B cell (primary cell): ENCODE measurements at regions not wholly inside any gene's neighbourhood (a gene's known extent, or its start where the extent isn't known, plus 50 kb on each side); places are given as distances from the start of the nearest gene placed in this dataset.

Experiments
- ATAC-seq: fragments of 200-7000 bp; cut with Tn5 transposase; one replicate; pipeline ENCODE4 v1.10.0; 2021; ENCODE audit warnings: low read depth, mild to moderate bottlenecking, moderate number of reproducible peaks, moderate library complexity
- CTCF ChIA-PET: fragments of 350-600 bp; sonication (Branson Sonifier 250); formaldehyde crosslinking; loops from one replicate; lab custom pipeline; 2021; ENCODE audit warnings: antibody characterized with exemption, inconsistent platforms; lab: Charles Lee
- POLR2A ChIA-PET: fragments of 350-600 bp; sonication (Branson Sonifier 250); formaldehyde crosslinking; loops from one replicate; lab custom pipeline; 2021; ENCODE audit warnings: antibody characterized with exemption; lab: Charles Lee
- DNase-seq: peaks from one replicate; pipeline ENCODE4 v3.0.0; 2013
- H2AFZ ChIP-seq: 2 replicates; pipeline ENCODE4 v1.6.1; 2012; ENCODE audit warnings: mild to moderate bottlenecking, low read depth, low read length; ENCODE audit not compliant: insufficient read depth, poor library complexity, severe bottlenecking
- H3K27ac ChIP-seq, 2 donors: 1 replicate in 1 of 2; 2 replicates in 1 of 2; pipeline ENCODE4 v1.5.1; 2012 to 2013; ENCODE audit warnings: low read length in 2 of 2, mild to moderate bottlenecking in 2 of 2, moderate library complexity in 1 of 2
- H3K27me3 ChIP-seq, 4 experiments: fragments of 200-600 bp in 1 of 4; sonication (generic) in 1 of 4; replicated peaks in 1 of 4; 1 replicate in 2 of 4; 2 replicates in 2 of 4; pipeline versions ENCODE4 v1.6.1 to v1.7.0; 2013 to 2016; ENCODE audit warnings: low read length in 3 of 4, mild to moderate bottlenecking in 2 of 4, mixed read lengths in 1 of 4, moderate library complexity in 1 of 4; ENCODE audit not compliant: insufficient read depth in 4 of 4, control insufficient read depth in 3 of 4; ENCODE audit errors: control extremely low read depth in 1 of 4
- H3K36me3 ChIP-seq, 2 experiments: replicated peaks in 1 of 2; 1 replicate in 1 of 2; 2 replicates in 1 of 2; pipeline versions ENCODE4 v1.6.1 to v1.7.1; 2013; ENCODE audit warnings: low read length in 1 of 2; ENCODE audit not compliant: insufficient read depth in 2 of 2, control insufficient read depth in 1 of 2; ENCODE audit errors: control extremely low read depth in 1 of 2, extremely low read depth in 1 of 2
- H3K4me1 ChIP-seq, 2 donors: fragments of 200-600 bp in 1 of 2; sonication (generic) in 1 of 2; 1 replicate in 1 of 2; 2 replicates in 1 of 2; pipeline versions ENCODE4 v1.5.1 to v1.6.1; 2013 to 2017; ENCODE audit warnings: low read length in 2 of 2; ENCODE audit not compliant: control insufficient read depth in 2 of 2, insufficient read depth in 2 of 2
- H3K4me2 ChIP-seq: replicated peaks from 2 replicates; pipeline ENCODE3; 2012; ENCODE audit warnings: mild to moderate bottlenecking, low read depth, low read length; ENCODE audit not compliant: poor library complexity, severe bottlenecking
- H3K4me3 ChIP-seq, 5 experiments: fragments of 200-600 bp in 1 of 5; sonication (generic) in 1 of 5; 1 replicate in 3 of 5; 2 replicates in 2 of 5; pipeline versions ENCODE4 v1.5.1 to v1.7.0; 2011 to 2016; ENCODE audit warnings: low read length in 4 of 5, mild to moderate bottlenecking in 4 of 5, low read depth in 2 of 5, control low read depth in 1 of 5, moderate library complexity in 1 of 5; ENCODE audit not compliant: insufficient read depth in 1 of 5; ENCODE audit errors: control extremely low read depth in 1 of 5, extremely low read depth in 1 of 5
- H3K79me2 ChIP-seq: fragments of 200-600 bp; sonication (generic); one replicate; pipeline ENCODE4 v1.6.0; 2016; ENCODE audit warnings: low read length; ENCODE audit not compliant: control insufficient read depth, insufficient read depth
- H3K9ac ChIP-seq: fragments of 200-600 bp; sonication (generic); 2 replicates; pipeline ENCODE4 v1.6.1; 2017; ENCODE audit warnings: mild to moderate bottlenecking, low read length, moderate library complexity
- H3K9me3 ChIP-seq, 3 donors: one replicate each; pipeline versions ENCODE4 v1.6.1 to v1.7.1; 2013; ENCODE audit warnings: low read length in 2 of 3; ENCODE audit not compliant: control insufficient read depth in 2 of 3, insufficient read depth in 1 of 3; ENCODE audit errors: control extremely low read depth in 1 of 3
- H4K20me1 ChIP-seq: 2 replicates; pipeline ENCODE4 v1.6.0; 2012; ENCODE audit warnings: mild to moderate bottlenecking, low read length; ENCODE audit not compliant: insufficient read depth, control insufficient read depth, poor library complexity, severe bottlenecking
- H3K27ac Mint-ChIP-seq: one replicate; pipeline ENCODE4 v1.8.0; 2021; ENCODE audit warnings: mixed read lengths
- H3K27me3 Mint-ChIP-seq: one replicate; pipeline ENCODE4 v1.8.0; 2021; ENCODE audit warnings: mixed read lengths
- H3K4me1 Mint-ChIP-seq: one replicate; pipeline ENCODE4 v1.8.0; 2021; ENCODE audit warnings: mixed read lengths
- H3K4me3 Mint-ChIP-seq: one replicate; pipeline ENCODE4 v1.8.0; 2021; ENCODE audit warnings: mixed read lengths
- H3K9me3 Mint-ChIP-seq: one replicate; pipeline ENCODE4 v1.8.0; 2022; ENCODE audit warnings: mixed read lengths; ENCODE audit not compliant: insufficient read depth
- EZH2 ChIP-seq: IDR thresholded peaks from 2 replicates; pipeline ENCODE4 v1.6.1; 2012; ENCODE audit warnings: borderline replicate concordance, low read depth, mild to moderate bottlenecking, moderate library complexity, low read length; ENCODE audit not compliant: insufficient read depth, poor library complexity, severe bottlenecking
- WGBS: methylation state at CpG from one replicate; pipeline ENCODE4 v1.1.5; 2013; ENCODE audit warnings: missing lambda C conversion rate; ENCODE audit not compliant: insufficient coverage; 5-methylcytosine and 5-hydroxymethylcytosine counted together
- intact Hi-C: fragments of 100-400 bp; cut with micrococcal nuclease; formaldehyde crosslinking; loops from one replicate; pipeline ENCODE4 v1.10.0; 2022
- TF ChIP-seq, protein P1 (sequence below): fragments of 200-600 bp; IDR thresholded peaks from one replicate; pipeline ENCODE4 v1.8.0; 2022; ENCODE audit warnings: antibody characterized with exemption, mild to moderate bottlenecking

DNA sequence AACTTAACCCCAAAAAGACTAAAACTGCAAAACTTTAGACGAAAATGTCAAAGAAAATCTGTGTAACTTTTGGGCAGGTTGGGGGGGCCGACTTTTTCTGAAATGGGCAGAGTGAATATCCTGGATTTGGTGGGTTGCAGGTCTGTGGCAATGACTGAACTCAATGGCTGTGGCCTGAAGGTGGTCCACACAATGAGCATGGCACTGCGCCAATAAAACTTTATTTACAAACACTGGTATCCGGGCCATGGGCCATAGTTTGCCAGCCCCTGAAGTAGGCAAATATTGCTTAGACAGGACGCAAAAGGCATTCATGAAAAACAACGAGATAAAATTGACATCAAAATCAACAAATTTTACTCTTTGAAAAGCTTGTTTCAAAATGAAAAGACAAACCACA, 66.2 kb downstream of the RTP5 start:
- ATAC-seq (no peak), DNase-seq (no peak)
- no peaks in the 10 kb centered on the region for H3K9me3 ChIP-seq
- no peaks in the 10 kb centered on the region for H4K20me1 ChIP-seq
- no peaks in the 10 kb centered on the region for H3K27me3 ChIP-seq
- no peak overlapping the region for H3K27ac Mint-ChIP-seq
- WGBS: 96% methylated on average over 5 of the region's 6 CpGs
- H3K27ac ChIP-seq: no peak overlapping the region
- no peaks in the 10 kb centered on the region for H3K4me1 ChIP-seq
- H3K4me2 ChIP-seq: no peak overlapping the region
- peaks cover 4% of the 10 kb centered on the region for H3K79me2 ChIP-seq
- H3K4me3 ChIP-seq: no peak overlapping the region
- TF ChIP-seq, protein P1, sequence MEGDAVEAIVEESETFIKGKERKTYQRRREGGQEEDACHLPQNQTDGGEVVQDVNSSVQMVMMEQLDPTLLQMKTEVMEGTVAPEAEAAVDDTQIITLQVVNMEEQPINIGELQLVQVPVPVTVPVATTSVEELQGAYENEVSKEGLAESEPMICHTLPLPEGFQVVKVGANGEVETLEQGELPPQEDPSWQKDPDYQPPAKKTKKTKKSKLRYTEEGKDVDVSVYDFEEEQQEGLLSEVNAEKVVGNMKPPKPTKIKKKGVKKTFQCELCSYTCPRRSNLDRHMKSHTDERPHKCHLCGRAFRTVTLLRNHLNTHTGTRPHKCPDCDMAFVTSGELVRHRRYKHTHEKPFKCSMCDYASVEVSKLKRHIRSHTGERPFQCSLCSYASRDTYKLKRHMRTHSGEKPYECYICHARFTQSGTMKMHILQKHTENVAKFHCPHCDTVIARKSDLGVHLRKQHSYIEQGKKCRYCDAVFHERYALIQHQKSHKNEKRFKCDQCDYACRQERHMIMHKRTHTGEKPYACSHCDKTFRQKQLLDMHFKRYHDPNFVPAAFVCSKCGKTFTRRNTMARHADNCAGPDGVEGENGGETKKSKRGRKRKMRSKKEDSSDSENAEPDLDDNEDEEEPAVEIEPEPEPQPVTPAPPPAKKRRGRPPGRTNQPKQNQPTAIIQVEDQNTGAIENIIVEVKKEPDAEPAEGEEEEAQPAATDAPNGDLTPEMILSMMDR: no peak
- POLR2A ChIA-PET: no interaction called here
- no peaks in the 10 kb centered on the region for H3K9me3 Mint-ChIP-seq
- H2AFZ ChIP-seq: no peak overlapping the region
- H3K4me1 Mint-ChIP-seq: peaks cover 2% of the 10 kb centered on the region
- H3K36me3 ChIP-seq: no peaks in the 10 kb centered on the region
- H3K4me3 Mint-ChIP-seq: no peak overlapping the region
- no peaks in the 10 kb centered on the region for H3K27me3 Mint-ChIP-seq
- intact Hi-C loops: no loop called here
- CTCF ChIA-PET: no interaction called here
- no peak overlapping the region for H3K9ac ChIP-seq

DNA sequence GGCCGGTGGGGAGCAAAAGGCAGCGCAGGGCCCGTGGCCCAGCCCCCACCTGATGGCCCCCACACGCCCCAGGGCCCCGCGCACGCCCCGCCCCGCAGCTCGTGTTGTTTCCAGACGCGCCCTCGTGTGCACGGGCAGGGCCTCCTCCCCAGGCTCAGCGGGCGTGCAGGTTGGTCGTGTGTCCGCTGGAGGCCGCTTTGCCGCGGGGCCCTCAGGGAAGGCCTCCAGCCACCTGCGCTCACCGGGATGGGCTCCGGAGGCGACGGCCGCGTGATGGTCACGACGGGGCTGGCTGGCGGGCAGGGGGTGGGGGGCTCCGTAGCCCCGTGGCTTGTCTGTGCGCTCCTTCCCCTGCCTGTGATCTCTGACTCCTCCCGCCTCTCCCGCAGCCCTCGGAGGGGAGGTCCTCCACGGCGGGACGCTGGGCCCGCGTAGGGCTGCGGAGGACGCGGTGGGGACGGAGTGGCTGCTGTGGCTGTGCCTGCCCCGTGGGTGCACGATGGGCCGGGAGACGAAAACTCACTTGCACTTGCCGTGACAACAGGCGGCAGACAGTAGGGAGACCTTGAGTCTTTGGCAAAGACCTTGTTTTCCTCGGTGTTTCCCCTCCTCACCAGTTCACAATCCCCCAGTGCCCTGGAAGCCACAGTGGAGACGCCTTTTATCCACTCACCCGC, 67.1 kb downstream of the RTP5 start:
- Histone ChIP-seq H3K4me2 (no peak overlapping the region), H4K20me1 (no peaks in the 10 kb centered on the region), H3K4me1 (peaks cover 2 to 3% of the 10 kb centered on the region in 2 donors), H3K79me2 (peaks cover 4% of the 10 kb centered on the region), H3K27ac (no peak overlapping the region), H3K9me3 (no peaks in the 10 kb centered on the region), H2AFZ (no peak overlapping the region), H3K27me3 (no peaks in the 10 kb centered on the region), H3K9ac (no peak overlapping the region), H3K36me3 (no peaks in the 10 kb centered on the region), H3K4me3 (no peak overlapping the region)
- TF ChIP-seq, protein P1: no peak
- TF ChIP-seq EZH2: no peak
- no peak overlapping the region for H3K27ac Mint-ChIP-seq
- H3K4me1 Mint-ChIP-seq: peaks cover 9% of the 10 kb centered on the region
- no peak overlapping the region for H3K4me3 Mint-ChIP-seq
- H3K27me3 Mint-ChIP-seq: no peaks in the 10 kb centered on the region
- no peak for ATAC-seq
- CTCF ChIA-PET: no interaction called here
- intact Hi-C loops: no loop called here
- DNase-seq: no peak
- no peaks in the 10 kb centered on the region for H3K9me3 Mint-ChIP-seq
- POLR2A ChIA-PET: no interaction called here
- 96% methylated on average over 46 of the region's 55 CpGs for WGBS
